GM21723 (cell line): ENCODE measurements at regions not wholly inside any gene's neighbourhood (a gene's known extent, or its start where the extent isn't known, plus 50 kb on each side); places are given as distances from the start of the nearest gene placed in this dataset.
"Not testable (repeated sequence)": the region's sequence is repeated elsewhere in the genome, so short reads cannot be mapped to it uniquely, and the experiment has no call there.

Source experiments
- ATAC-seq: cut with Tn5 transposase; IDR thresholded peaks from one replicate; pipeline ENCODE4 v1.9.1; 2021; ENCODE audit warnings: mild to moderate bottlenecking, moderate library complexity; ENCODE audit not compliant: unreplicated experiment

DNA sequence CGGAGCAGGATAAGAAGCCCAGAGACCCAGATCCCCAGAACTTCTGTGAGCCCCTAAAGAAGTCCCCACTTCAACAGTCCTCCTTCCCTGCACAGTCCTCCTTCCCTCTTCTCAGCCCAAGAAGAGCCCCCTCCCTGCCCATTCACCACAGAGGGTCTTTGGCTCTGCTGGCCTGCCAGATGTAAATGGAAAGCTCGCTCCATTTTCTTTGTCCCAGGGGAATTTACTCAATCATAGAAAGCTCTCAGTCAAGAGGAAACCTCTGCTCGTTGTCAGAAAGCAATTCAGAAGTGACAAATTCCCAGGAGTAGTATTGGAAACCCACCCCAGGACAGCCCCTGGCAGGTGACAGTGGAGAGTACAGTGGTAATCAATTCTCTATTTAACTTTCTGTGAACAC lies 105.5 kb upstream of the SMAD3 start:
- ATAC-seq, result no peak

DNA sequence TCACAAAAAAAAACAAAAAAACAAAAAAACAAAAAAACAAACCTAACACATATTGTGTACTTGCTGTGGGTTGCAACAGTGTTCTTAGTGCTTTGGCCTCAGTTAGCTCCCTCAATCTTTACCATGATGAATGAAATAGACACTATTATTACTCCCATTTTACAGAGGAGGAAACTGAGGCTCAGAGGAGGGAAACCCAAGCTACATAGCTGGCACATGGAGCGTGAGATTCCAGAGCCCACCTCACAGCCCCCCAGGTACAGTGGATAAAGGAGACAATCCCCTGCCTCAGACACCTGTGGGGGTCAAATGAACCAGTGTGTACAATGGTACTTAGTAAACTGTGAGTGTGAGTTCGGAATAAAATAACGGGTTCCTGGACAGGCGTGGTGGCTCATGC lies 104.9 kb upstream of the SMAD3 start:
- ATAC-seq, result no peak

DNA sequence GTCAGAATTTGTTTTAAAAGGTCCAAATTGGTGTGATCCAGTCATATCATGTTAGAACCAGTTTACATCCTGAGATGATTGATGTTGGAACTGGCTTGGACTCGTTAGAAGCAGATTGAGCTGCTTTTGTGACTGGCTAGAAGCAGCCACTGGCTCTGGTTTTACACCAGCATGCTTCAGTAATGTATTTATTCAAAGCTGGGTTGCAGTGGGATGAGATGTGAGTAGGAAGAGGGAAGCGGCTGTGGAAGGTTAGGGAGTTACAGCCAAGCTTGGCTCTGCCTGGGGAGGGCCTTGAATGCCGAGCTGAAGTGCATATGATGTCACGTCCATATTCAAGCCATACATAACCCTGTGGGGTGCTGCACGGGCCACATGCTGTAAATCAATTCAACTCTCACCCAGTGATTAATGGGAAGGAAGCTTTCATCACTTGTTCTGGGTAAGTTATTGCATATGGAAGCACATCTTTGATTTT lies 104.0 kb upstream of the SMAD3 start:
- no peak for ATAC-seq

DNA sequence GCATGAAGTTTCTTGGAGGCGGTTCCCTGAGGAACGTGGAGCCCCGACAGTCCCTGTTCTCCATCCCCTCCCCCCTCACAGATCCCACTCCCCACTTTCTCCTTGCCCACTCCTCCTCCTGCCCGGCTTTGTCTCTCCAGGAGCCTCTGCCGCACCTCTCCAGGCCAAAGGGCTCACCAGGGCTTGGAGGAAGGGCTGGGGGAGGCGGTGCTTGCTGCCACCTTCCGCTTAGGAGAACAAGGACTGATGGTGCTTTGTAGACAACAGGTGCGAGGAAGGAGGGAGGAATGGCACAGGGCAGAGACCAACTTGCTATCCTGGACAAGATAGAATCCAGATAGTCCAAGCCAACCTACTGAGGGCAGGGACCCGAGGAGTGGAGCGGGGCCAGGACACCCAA lies 103.5 kb upstream of the SMAD3 start:
- no peak for ATAC-seq

DNA sequence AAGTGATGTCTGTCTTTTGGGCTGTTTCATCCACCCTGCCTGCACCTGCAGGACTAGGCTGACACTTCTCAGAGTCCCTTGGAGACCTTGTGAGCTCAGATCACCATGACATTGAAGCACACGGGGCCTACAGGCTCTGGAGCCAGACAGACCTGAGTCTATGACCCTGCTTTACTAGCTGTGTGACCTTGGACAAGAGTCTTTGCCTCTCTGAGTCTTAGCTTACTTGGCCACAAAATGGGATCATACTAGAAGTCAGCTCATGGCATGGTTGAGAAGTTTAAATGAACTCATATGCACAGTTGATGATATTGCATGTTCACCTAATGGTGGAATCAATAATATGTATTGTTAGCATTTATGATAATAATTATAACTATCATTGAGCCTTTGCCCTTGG lies 102.9 kb upstream of the SMAD3 start:
- ATAC-seq, result no peak

DNA sequence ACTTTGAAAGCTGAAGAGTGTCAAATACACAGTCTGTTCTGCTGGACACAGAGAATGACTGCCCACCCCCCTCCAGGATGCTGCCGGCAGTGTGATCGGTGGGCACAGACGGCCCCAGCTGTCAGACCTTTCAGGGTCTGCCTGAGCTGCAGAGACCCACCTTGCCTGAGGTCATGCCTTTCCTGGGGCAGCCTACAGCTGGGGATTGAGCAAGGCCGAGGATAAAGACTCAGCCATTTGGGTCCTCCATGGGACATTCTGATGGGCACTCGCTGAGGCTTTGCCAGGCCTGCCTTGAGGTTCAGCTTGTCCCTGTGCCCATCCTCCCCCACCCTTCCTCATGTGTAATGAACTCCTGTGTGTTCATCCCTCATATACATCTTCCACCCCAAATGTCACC lies 102.3 kb upstream of the SMAD3 start:
- ATAC-seq, result no peak

DNA sequence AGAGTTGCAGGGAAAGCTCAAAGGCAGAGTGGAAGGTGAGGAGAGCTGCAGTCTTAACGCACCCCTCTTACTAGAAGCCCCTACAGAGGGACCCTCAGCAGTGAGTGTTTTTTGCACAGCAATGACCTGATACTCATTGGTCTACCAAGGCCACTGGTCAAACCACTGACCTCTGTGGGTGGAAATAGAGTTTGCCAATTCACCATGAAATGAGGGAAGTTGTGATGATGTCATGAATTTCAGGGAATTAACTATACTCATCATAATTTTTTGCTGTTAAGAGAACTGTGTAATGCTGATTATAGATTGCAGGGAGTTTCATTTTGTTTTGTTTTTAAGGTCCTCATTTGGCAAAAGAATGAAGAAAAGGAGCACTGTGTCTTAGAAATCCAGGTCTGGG lies 101.7 kb upstream of the SMAD3 start:
- no peak for ATAC-seq

DNA sequence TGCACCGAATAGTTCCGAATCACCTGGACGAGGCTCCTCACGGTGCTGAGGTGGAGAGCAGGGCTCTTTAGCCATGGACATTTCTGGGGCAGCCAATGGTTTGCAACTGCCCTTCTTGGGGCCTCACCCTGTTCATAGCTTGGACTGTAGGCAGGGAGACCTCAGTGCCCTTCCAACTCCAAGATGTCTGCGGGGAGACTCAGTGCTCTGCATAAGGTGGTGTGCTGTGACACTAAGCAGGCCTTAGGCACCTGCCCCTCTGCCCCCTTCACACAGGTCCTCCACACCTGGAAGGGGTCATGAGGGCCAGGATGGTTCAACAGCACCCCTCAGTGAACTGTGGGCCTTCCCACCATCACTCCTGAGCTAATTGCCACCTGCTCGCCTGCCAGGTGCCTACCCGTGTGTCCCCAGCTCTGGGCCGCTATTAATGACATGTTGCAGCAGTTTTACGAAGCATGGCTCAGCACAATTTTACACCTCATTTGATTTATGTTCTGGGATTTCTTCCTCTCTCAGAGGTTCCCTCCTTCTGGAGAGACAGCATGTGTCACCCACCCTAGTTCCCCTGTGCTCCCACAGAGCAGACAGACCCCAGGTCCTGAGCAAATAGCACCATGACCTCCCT lies 101.2 kb upstream of the SMAD3 start:
- no peak for ATAC-seq

DNA sequence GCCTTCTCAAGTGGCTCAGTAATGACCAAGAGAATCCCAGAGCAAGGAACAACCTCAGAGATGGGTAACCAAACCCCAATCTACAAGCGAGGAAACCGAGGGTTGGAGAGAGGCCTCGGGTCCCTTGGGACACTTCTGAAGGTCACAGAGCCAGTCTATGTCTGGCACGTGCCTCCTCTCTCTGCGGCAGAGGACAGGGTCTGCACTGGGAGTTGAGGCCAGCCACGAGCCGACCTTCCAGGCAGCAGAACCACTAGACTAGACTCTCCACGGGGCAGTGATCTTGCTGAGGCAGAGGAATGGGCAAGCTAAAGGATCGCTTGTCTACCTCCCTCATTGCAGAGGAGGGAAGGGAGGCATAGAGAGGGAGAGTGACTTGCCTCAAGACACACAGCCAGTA lies 100.6 kb upstream of the SMAD3 start:
- ATAC-seq, result no peak

DNA sequence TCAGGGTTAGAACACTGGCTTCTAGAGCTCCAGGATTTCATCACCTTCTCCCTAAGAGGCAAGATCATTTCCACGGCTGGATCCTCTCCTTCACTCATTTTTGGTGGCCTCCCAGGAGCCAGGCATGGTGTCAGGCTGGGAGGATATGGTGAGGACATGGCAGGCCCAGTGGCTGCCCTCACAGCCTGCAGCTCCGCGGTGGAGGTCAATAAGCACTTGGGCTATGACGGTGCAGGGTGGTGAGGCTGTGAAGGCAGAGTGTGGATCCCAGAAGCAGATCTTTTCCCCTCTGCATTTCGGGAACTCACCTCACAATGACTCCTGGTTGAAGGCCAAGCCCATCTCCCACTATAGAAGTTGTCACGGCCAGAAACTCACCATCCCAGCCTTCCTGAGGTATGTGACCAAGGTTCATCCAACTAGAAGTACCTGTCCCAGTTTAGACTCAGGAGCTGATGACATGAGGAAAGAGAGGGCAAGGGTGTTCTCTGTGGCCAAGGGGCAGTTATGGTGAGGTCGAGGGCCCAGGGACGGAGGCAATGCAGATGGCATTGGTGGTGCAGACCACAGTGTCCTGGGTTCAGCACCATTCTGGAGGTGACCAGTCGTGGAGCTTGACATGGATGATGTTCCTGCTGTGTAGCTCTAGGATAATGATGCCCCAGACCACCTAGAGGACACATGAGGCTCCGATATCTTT lies 100.1 kb upstream of the SMAD3 start:
- no peak for ATAC-seq

DNA sequence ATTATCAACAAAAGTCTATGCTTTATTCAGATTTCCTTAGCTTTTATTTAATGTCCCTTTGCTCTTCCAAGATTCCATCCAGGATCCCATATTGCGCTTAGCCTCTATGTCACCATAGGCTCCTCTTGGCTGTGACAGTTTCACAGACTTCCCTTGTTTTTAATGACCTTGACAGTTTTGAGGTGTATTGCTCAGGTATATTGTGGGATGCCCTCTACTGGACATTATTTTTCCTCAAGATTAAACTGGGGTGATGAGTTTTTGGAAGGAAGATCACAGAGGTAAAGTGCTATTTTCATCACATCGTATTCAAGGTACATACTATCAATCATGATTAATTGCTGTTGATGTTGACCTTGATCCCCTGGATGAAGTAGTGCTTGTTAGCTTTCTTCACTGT lies 99.1 kb upstream of the SMAD3 start:
- ATAC-seq, result no peak

DNA sequence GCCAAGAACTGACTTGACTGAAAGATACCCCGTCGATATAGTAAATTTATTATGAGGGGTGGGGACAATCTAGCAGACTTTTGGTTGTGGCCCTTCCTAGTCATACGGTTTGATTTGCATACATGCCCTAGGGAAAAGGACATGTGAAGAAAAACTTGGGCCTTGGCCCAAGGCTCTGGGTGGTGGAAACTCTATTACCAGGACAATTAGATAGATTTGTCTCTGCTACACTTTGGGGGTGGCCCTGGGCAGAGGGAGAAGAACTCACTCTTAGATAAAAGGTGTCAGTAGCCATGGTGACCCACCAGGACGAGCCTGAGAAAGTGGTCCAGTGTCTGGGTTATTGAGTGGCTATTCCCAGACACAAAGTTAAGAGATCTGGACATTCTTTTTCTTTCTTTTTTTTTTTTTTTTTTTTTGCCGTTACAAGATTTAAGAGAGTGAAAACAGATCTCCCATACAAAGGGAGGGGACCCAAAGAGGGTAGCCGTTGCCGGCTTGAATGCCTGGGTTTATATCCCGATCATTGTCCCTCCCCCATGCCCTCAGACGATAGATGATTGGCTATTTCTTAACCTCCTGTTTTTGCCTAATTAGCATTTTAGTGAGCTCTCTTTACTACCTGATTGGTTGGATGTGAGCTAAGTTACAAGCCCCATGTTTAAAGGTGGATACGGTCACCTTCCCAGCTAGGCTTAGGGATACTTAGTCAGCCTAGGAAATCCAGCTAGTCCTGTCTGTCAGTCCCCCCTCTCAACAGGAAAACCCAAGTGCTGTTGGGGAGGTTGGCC lies 96.4 kb upstream of the SMAD3 start:
- ATAC-seq, result no peak

DNA sequence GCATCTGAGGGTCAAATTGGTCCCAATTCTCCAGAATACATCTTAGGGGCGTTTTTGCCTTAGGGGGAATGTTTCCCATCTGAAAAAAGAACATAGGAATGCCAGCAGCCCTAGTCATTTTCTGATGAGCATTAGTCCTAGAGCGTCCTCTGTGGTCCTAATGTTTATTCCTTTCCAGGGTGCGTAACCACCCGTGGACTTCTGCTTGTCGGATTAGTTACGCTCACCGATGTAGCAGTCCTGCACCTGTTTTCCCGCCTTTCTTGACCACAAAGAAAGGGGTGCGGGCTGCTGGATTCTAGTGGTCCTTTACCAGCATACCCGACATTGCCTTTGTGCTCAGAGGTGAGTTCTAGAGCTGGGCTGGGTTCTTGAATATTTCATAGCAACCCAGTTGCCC lies 91.3 kb upstream of the SMAD3 start:
- ATAC-seq, result not testable (repeated sequence)

DNA sequence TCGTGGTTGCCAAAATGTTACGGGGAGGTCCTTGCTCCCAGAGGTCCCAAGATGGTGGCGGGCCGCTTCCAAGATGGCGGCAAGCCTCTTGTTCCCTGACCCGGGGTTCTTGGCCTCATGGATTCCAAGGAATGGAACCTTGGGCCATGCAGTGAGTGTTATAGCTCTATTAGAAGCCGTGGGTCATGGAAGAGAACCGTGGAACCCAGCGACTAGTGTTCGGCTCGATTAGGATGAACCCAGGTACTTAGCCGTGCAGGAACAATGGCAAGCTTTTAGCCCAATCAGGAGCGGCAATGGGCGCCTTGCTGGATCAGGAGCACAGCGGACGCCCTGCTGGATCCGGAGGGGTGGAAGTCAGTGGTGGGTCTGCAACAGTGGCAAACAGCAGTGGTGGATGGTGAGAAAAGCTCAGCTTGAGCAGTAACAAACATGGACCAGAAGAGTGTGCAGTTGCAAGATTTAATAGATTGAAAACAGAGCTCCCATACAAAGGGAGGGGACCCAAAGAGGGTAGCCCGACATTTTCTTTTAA lies 89.2 kb upstream of the SMAD3 start:
- not testable (repeated sequence) for ATAC-seq

DNA sequence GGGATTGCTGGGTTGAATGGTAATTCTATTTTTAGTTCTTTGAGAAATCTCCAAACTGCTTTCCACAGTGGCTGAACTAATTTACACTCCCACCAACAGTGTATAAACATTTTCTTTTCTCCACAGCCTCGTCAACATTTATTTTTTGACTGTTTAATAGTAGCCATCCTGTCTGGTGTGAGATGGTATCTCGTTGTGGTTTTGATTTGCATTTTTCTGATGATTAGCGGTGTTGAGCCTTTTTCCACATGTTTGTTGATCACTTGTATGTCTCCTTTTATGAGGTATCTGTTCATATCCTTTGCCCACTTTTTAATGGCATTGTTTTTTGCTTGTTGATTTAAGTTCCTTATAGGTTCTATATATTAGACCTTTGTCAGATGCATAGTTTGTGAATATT lies 85.1 kb upstream of the SMAD3 start:
- ATAC-seq, result not testable (repeated sequence)

DNA sequence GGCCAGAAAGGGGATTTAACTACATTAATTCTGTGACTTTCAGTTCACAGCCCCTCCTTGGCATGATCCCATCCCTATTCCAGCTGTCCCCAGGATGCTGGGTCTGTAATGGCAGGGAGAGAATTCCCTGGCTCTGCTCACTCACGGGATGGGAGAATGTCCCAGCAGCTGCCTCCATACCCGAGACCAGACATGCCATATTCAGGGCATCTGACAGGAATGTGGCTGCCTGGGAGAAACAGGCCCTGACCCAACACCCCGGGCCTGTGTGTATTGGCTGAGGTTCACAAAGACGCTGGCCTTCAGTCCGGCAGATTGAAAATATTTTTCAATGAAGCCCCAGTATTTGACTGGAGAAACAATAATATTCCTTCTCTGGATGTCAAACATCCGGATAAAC lies 83.6 kb upstream of the SMAD3 start:
- no peak for ATAC-seq

DNA sequence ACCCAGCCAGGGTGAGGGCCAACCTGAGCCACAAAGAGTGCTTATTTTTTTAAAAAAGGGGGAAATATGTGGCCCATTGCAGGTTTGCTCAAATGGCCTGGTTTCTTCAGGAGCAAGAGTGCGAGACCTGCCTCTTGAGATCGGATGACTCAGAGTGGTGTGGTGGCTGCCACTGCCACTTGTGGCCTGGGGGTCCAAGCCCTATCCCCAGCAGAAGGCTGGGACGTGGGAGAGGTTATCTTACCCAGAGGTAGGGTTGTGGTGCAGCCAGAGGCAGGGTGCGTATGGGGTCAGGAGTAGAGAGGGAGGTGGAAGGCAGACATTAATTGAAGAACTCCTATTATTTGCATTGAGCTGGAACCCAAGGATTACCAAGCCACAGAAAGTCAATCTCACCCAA lies 83.2 kb upstream of the SMAD3 start:
- no peak for ATAC-seq

DNA sequence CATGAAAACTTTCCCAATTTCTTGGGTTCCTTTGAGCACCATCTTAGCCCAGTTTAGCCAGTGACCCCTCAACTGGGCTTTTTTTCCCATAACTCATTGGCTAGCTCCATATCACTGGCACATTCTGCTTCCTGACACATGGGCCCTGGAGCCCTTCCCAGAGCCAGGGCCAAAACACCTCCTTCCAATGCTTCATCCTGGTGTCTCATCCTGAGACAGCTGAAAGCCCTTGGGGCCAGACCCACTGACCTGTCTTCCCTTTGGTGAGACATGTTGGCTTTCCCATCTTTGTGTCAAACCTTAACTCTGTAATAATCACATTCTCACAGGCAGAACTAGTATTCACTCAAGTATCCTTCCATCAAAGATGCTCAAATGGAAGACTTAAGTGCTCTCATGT lies 82.6 kb upstream of the SMAD3 start:
- ATAC-seq, result no peak

DNA sequence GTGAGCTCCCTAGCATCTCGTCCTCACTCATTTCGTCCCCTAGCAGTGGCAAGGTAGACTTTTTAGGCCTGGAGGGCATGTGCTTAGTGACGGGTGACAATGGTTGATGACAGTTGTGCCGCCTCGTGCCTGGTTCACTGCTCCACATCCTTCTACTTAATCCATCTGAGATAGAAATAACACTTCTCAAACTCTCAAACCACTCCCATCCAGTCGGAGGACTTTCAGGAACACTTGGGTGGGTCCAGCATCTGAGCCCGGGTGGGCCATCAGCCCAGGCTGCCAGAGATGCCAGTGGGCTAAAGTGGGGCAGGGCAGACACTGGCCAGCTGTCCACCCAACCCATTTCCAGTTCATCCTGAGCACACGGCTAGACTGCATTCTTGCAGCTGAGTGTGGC lies 79.7 kb upstream of the SMAD3 start:
- no peak for ATAC-seq

DNA sequence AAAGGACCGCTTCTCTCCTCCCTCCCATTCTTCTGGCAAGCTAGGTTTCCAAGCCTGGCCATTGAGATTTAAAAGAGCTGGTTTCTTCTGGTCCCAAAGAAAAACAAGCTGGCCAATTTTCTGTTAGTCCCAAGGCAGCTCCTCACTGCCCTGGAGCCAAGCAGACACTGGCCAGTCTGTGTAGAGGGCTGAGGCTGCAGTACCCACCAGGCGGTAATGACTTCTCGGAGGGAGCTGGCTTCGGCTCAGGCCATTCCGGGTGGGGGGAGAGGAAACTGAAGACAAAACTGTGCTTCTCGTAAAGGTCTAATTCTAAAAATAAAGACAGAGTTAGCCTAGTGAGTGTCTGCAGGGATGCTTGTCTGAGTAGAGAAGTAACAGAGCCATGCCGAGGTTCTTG lies 78.5 kb upstream of the SMAD3 start:
- no peak for ATAC-seq

DNA sequence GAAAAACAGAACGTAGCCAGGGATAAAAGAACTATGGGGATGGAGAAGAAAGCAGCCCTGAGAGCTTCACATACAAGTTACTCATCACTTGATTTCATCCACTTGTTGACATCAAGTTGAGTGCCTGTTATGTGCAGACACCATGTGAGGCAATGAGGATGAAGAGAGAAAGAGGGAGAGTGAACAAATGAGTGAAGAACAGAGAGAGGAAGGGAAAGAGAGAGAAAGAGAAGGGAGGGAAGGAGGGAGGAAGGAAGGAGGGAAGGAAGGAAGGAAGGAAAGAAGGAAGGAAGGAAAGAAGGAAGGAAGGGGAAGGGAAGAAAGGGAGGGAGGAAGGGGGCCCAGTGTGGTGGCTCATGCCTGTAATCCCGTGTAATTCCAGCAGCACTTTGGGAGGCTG lies 72.3 kb upstream of the SMAD3 start:
- no peak for ATAC-seq
